DND-41 (cell line): ENCODE measurements at regions not wholly inside any gene's neighbourhood (a gene's known extent, or its start where the extent isn't known, plus 50 kb on each side); places are given as distances from the start of the nearest gene placed in this dataset.

Experiments
- ATAC-seq: fragments of 200-7000 bp; cut with Tn5 transposase; 3 replicates; pipeline ENCODE4 v1.9.1; 2021; ENCODE audit warnings: low read depth; ENCODE audit not compliant: insufficient read depth
- DNase-seq: peaks from one replicate; pipeline ENCODE4 v3.0.0-alpha.2; 2020
- H2AFZ ChIP-seq: 2 replicates; pipeline ENCODE4 v1.6.0; 2012; ENCODE audit warnings: low read depth, low read length
- H3K27ac ChIP-seq: 2 replicates; pipeline ENCODE4 v1.5.1; 2012; ENCODE audit warnings: low read length, inconsistent platforms
- H3K27me3 ChIP-seq: fragments of 200-600 bp; sonication (generic); 2 replicates; pipeline ENCODE4 v1.6.0; 2012; ENCODE audit warnings: low read length, mild to moderate bottlenecking, inconsistent platforms; ENCODE audit not compliant: insufficient read depth, poor library complexity
- H3K36me3 ChIP-seq: 2 replicates; pipeline ENCODE4 v1.5.1; 2012; ENCODE audit warnings: low read length, inconsistent platforms; ENCODE audit not compliant: insufficient read depth
- H3K4me1 ChIP-seq: 2 replicates; pipeline ENCODE4 v1.5.1; 2012; ENCODE audit warnings: mild to moderate bottlenecking, low read length; ENCODE audit not compliant: insufficient read depth
- H3K4me2 ChIP-seq: 2 replicates; pipeline ENCODE4 v1.6.0; 2012; ENCODE audit warnings: mild to moderate bottlenecking, moderate library complexity, low read length, inconsistent platforms; ENCODE audit not compliant: insufficient read depth
- H3K4me3 ChIP-seq, 2 experiments: fragments of 200-600 bp in 1 of 2; shearing (Covaris generic) in 1 of 2; 2 replicates each; pipeline ENCODE4 v1.5.1; 2012 to 2016; ENCODE audit warnings: inconsistent platforms in 2 of 2, low read length in 2 of 2, mild to moderate bottlenecking in 2 of 2, low read depth in 1 of 2, moderate library complexity in 1 of 2
- H3K79me2 ChIP-seq: 2 replicates; pipeline ENCODE4 v1.6.0; 2012; ENCODE audit warnings: low read length, inconsistent platforms; ENCODE audit not compliant: insufficient read depth
- H3K9ac ChIP-seq: 2 replicates; pipeline ENCODE4 v1.6.0; 2012; ENCODE audit warnings: low read depth, mild to moderate bottlenecking, inconsistent platforms, low read length, moderate library complexity
- H3K9me3 ChIP-seq: 2 replicates; pipeline ENCODE4 v1.5.1; 2012; ENCODE audit warnings: low read length, moderate library complexity, mild to moderate bottlenecking, inconsistent platforms; ENCODE audit not compliant: insufficient read depth, severe bottlenecking
- H4K20me1 ChIP-seq: 2 replicates; pipeline ENCODE4 v1.6.0; 2012; ENCODE audit warnings: low read length; ENCODE audit not compliant: insufficient read depth
- EZH2 ChIP-seq: IDR thresholded peaks from 3 replicates; pipeline ENCODE4 v1.6.1; 2012; ENCODE audit warnings: borderline replicate concordance, low read depth, mild to moderate bottlenecking, moderate library complexity, low read length, inconsistent platforms; ENCODE audit not compliant: severe bottlenecking
- TF ChIP-seq, protein P1 (sequence below): IDR thresholded peaks from 2 replicates; pipeline ENCODE4 v1.5.1; 2012; ENCODE audit warnings: borderline replicate concordance, low read length, moderate library complexity, mild to moderate bottlenecking; ENCODE audit not compliant: poor library complexity, severe bottlenecking; ENCODE audit errors: extremely low read depth

DNA sequence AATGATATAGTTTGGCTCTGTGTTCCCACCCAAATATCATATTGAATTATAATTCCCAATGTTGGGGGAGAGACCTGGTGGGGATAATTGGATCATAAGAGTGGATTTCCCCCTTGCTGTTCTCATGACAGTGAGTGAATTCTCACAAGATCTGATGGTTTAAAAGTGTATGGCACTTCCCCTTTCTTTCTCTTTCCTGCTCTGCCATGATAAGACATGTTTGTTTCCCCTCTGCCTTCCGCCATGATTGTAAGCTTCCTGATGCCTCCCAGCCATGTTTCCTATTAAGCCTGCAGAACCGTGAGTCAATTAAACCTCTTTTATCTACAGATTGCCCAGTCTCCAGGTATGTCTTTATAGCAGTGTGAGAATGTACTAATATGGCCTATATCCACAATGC is 126.7 kb upstream of the GMNC start:
- H4K20me1 ChIP-seq: no peaks in the 10 kb centered on the region
- no peak overlapping the region for H3K27ac ChIP-seq
- H3K9me3 ChIP-seq: peaks cover 4% of the 10 kb centered on the region
- DNase-seq (no peak), ATAC-seq (no peak)
- H3K36me3 ChIP-seq: no peaks in the 10 kb centered on the region
- no peaks in the 10 kb centered on the region for H3K27me3 ChIP-seq
- H3K79me2 ChIP-seq: no peaks in the 10 kb centered on the region
- no peak overlapping the region for H3K4me2 ChIP-seq
- H3K4me3 ChIP-seq: no peak overlapping the region
- TF ChIP-seq EZH2: no peak
- TF ChIP-seq, protein P1, sequence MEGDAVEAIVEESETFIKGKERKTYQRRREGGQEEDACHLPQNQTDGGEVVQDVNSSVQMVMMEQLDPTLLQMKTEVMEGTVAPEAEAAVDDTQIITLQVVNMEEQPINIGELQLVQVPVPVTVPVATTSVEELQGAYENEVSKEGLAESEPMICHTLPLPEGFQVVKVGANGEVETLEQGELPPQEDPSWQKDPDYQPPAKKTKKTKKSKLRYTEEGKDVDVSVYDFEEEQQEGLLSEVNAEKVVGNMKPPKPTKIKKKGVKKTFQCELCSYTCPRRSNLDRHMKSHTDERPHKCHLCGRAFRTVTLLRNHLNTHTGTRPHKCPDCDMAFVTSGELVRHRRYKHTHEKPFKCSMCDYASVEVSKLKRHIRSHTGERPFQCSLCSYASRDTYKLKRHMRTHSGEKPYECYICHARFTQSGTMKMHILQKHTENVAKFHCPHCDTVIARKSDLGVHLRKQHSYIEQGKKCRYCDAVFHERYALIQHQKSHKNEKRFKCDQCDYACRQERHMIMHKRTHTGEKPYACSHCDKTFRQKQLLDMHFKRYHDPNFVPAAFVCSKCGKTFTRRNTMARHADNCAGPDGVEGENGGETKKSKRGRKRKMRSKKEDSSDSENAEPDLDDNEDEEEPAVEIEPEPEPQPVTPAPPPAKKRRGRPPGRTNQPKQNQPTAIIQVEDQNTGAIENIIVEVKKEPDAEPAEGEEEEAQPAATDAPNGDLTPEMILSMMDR: no peak
- no peaks in the 10 kb centered on the region for H3K4me1 ChIP-seq
- H2AFZ ChIP-seq: no peak overlapping the region
- H3K9ac ChIP-seq: no peak overlapping the region

DNA sequence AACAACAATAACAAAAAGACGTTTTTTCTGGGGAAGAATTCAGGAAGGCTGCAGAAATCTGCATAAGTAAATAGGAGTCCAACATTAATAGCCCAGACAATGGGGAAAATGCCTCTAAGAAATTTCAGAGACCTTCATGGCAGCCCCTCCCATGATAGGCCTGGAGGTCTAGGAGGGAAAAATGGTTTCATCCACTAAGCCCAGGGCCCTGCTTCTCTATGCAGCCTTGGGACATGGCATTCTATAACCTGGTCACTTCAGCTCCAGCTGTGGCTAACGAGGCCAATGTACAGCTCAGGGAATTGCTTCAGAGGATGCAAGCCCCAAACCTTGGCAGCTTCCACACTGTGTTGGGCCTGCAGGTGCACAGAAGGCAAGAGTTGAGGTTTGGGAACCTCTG is 125.6 kb upstream of the GMNC start:
- Histone ChIP-seq H3K4me3 (no peak overlapping the region), H3K4me2 (no peak overlapping the region), H3K27me3 (no peaks in the 10 kb centered on the region), H3K9me3 (peaks cover 4% of the 10 kb centered on the region), H2AFZ (no peak overlapping the region), H4K20me1 (no peaks in the 10 kb centered on the region), H3K4me1 (no peaks in the 10 kb centered on the region), H3K27ac (no peak overlapping the region), H3K36me3 (no peaks in the 10 kb centered on the region), H3K9ac (no peak overlapping the region), H3K79me2 (no peaks in the 10 kb centered on the region)
- DNase-seq (no peak), ATAC-seq (no peak)
- TF ChIP-seq EZH2: no peak

DNA sequence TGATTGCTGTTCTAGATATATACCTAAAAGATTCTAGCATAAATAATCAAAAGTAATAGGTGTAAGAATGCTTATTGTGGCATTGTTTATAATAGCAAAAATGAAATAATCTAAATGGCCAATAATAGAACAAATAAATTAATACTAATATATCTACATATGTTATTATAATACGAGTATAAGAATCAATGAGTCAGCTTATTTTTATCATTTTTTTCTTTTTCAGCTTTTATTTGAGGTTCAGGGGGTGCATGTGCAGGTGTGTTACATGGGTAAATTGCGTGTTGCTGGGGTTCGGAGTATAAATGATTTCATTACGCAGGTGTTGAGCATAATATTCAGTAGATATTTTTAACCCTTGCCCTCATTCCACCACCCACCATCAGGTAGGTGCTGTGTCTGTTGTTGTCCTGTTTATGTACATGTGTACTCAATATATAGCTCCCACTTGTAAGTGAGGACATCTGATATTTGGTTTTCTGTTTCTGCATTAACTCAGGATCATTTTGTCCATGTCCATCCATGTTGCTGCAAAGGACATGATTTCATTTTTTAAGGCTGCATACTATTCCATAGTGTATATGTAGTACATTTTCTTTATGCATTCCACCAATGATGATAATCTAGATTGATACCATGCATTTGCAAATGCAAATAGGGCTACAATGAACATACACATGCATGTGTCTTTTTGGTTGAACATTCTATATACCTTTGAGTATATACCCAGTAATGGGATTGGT is 122.2 kb upstream of the GMNC start:
- H4K20me1 ChIP-seq: no peaks in the 10 kb centered on the region
- no peak overlapping the region for H3K4me2 ChIP-seq
- no peaks in the 10 kb centered on the region for H3K4me1 ChIP-seq
- H3K9me3 ChIP-seq: peaks cover 4% of the 10 kb centered on the region
- no peak overlapping the region for H3K4me3 ChIP-seq
- ATAC-seq: no peak
- H2AFZ ChIP-seq: no peak overlapping the region
- DNase-seq: no peak
- H3K9ac ChIP-seq: no peak overlapping the region
- no peaks in the 10 kb centered on the region for H3K36me3 ChIP-seq
- no peak for TF ChIP-seq EZH2
- TF ChIP-seq, protein P1: no peak
- H3K79me2 ChIP-seq: no peaks in the 10 kb centered on the region
- no peak overlapping the region for H3K27ac ChIP-seq
- H3K27me3 ChIP-seq: no peaks in the 10 kb centered on the region

DNA sequence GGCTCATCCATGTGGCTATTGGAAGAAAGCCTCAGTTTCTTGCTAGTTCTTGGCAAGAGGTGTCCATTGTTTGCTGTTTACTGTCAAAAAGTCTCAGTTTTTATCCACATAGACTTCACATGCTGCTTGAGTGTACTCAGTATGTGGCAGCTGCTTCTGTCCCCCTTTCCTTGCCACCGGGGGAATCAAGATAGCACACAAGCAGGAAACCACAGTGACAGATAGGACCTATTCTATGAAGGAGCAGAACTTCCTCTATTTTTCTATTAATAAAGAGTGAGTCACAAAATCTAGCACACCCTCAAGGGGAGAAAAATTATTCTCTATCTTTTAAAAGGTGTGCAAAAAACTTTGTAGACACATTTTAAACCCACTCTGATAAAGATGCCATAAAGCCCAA is 121.4 kb upstream of the GMNC start:
- H4K20me1 ChIP-seq: no peaks in the 10 kb centered on the region
- no peaks in the 10 kb centered on the region for H3K4me1 ChIP-seq
- no peak overlapping the region for H3K4me3 ChIP-seq
- ATAC-seq: peak; percentile 50; the same call in 1 of the 3 replicates
- TF ChIP-seq EZH2: no peak
- TF ChIP-seq, protein P1: no peak
- H3K9me3 ChIP-seq: peaks cover 4% of the 10 kb centered on the region
- no peak overlapping the region for H3K4me2 ChIP-seq
- no peak overlapping the region for H2AFZ ChIP-seq
- no peaks in the 10 kb centered on the region for H3K79me2 ChIP-seq
- no peaks in the 10 kb centered on the region for H3K27me3 ChIP-seq
- H3K27ac ChIP-seq: no peak overlapping the region
- no peaks in the 10 kb centered on the region for H3K36me3 ChIP-seq
- DNase-seq: no peak
- no peak overlapping the region for H3K9ac ChIP-seq
